Heart left ventricle (tissue), 13 donors: ENCODE measurements at regions not wholly inside any gene's neighbourhood (a gene's known extent, or its start where the extent isn't known, plus 50 kb on each side); places are given as distances from the start of the nearest gene placed in this dataset.

Experiments used
- POLR2A ChIP-seq, 2 donors: fragments of 450-650 bp; IDR thresholded peaks; one replicate each; pipeline ENCODE4 v1.6.1; 2017; ENCODE audit warnings: antibody characterized with exemption in 2 of 2, mild to moderate bottlenecking in 2 of 2, moderate library complexity in 2 of 2
- TF ChIP-seq, protein P1 (sequence below), 12 donors: fragments of 200-600 bp; sonication (generic) in 4 of 12; IDR thresholded peaks; one replicate each; pipeline versions ENCODE4 v1.5.0 to v1.8.0; 2018 to 2022; ENCODE audit warnings: antibody characterized with exemption in 12 of 12, mild to moderate bottlenecking in 5 of 12
- donor health status: ischemic (EF 13 %, LVEDD 7.1; RV severe dilation, severe dysfunction).
- donor health status: DM: no; HTN: yes; CAD: no.
- donor health status: DM: no; HTN: no; CAD: no.
- donor health status: ischemic (EF 25% LVEDD 6.9; RV normal size, moderate dysfunction).
- donor health status: ischemic (EF 25% LVEDD 5.7; RV mildly dilated, moderate dysfunction).
- donor health status: ischemic (EF 35%, LVEDD 5.7; RV mildly dilated, moderate dysfunction).
- donor health status: nonischemic (EF 11% LVEDD 7.7; RV severe dilation, severe dysfunction).
- donor health status: DM: yes; HTN: yes; CAD: no.
- donor health status: PGD.
- donor health status: ischemic (EF 29% LVEDD 5.4; RV normal size, mild dysfunction).
- donor health status: nonischemic (EF 23%, LVEDD 6.1; RV moderate dilation, normal function).

DNA sequence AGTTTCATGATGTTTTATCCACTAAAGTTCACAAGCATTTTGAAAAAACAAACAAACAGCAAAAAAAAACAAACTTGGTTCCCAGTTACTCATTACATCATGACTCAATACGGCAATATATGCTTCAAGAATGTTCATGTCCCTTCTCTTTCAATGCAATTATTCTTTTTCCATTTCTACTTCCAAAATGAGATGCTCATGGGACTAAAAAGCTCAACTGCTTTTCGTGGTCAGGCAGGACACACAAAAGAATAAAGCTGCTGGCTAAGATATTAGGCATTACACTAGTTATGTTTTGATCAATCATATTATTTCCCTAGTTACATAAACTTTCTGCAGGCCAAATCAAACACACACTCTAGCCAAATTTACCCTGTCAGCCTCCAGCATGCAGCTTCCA is 301.3 kb downstream of the EPHA4 start:
- TF ChIP-seq, protein P1, sequence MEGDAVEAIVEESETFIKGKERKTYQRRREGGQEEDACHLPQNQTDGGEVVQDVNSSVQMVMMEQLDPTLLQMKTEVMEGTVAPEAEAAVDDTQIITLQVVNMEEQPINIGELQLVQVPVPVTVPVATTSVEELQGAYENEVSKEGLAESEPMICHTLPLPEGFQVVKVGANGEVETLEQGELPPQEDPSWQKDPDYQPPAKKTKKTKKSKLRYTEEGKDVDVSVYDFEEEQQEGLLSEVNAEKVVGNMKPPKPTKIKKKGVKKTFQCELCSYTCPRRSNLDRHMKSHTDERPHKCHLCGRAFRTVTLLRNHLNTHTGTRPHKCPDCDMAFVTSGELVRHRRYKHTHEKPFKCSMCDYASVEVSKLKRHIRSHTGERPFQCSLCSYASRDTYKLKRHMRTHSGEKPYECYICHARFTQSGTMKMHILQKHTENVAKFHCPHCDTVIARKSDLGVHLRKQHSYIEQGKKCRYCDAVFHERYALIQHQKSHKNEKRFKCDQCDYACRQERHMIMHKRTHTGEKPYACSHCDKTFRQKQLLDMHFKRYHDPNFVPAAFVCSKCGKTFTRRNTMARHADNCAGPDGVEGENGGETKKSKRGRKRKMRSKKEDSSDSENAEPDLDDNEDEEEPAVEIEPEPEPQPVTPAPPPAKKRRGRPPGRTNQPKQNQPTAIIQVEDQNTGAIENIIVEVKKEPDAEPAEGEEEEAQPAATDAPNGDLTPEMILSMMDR (IDR thresholded peaks at IDR 0.05), result no peak
- no peak for TF ChIP-seq POLR2A (IDR thresholded peaks at IDR 0.05)
